GM12878 (cell line): ENCODE measurements at regions not wholly inside any gene's neighbourhood (a gene's known extent, or its start where the extent isn't known, plus 50 kb on each side); places are given as distances from the start of the nearest gene placed in this dataset.

Experiments
- ATAC-seq: fragments of 200-7000 bp; cut with Tn5 transposase; 3 replicates; pipeline ENCODE4 v1.9.1; 2020; ENCODE audit warnings: mild to moderate bottlenecking, moderate library complexity
- BruUV-seq: library from RNA; stranded (reverse); fragments of 400-500 nt; replicated peaks from 2 replicates; lab custom pipeline; 2021; lab: Mats Ljungman, UMichigan
- CTCF ChIA-PET: fragments of 300-600 bp; sonication (Branson Sonifier 250); formaldehyde crosslinking; extraction: SDS; loops from one replicate; lab custom pipeline; 2021; ENCODE audit warnings: inconsistent platforms; lab: Yijun Ruan, JAX
- POLR2A ChIA-PET: fragments of 350-600 bp; formaldehyde crosslinking; extraction: SDS; loops from one replicate; lab custom pipeline; 2021; ENCODE audit warnings: inconsistent platforms; lab: Charles Lee
- RAD21 ChIA-PET: fragments of 300-600 bp; sonication (Branson Sonifier 250); formaldehyde crosslinking; loops from one replicate; lab custom pipeline; 2023; ENCODE audit warnings: antibody characterized with exemption; ENCODE audit not compliant: unreplicated experiment; lab: Charles Lee
- SMC1A ChIA-PET: fragments of 300-600 bp; sonication (Branson Sonifier 250); formaldehyde crosslinking; loops from one replicate; lab custom pipeline; 2023; ENCODE audit not compliant: unreplicated experiment, uncharacterized antibody; lab: Charles Lee
- DNase-seq: peaks from one replicate; pipeline ENCODE4 v3.0.0-alpha.2; 2011; ENCODE audit warnings: low read depth, low spot score
- FAIRE-seq: peaks from 3 replicates; lab custom pipeline; 2011; peaks lifted over from hg19 to GRCh38; lab: Jason Lieb, UNC
- H2AFZ ChIP-seq: 2 replicates; pipeline ENCODE4 v1.6.0; 2011; ENCODE audit warnings: low read depth, low read length, control low read depth; ENCODE audit not compliant: control insufficient read depth
- H3K27ac ChIP-seq: 2 replicates; pipeline ENCODE4 v1.5.1; 2011; ENCODE audit warnings: control low read depth; ENCODE audit not compliant: control insufficient read depth, insufficient read depth
- H3K27me3 ChIP-seq, 2 experiments: replicated peaks in 1 of 2; 2 replicates each; pipeline versions ENCODE4 v1.6.0 to v1.6.1; 2011; ENCODE audit warnings: low read length in 1 of 2; ENCODE audit not compliant: control insufficient read depth in 2 of 2, insufficient read depth in 2 of 2
- H3K36me3 ChIP-seq, 2 experiments: 2 replicates each; pipeline ENCODE4 v1.5.1; 2011; ENCODE audit warnings: low read length in 1 of 2; ENCODE audit not compliant: control insufficient read depth in 2 of 2, insufficient read depth in 2 of 2
- H3K4me1 ChIP-seq: 2 replicates; pipeline ENCODE4 v1.6.1; 2011; ENCODE audit warnings: mild to moderate bottlenecking, low read length, moderate library complexity, mixed read lengths; ENCODE audit not compliant: control insufficient read depth, insufficient read depth
- H3K4me2 ChIP-seq: 2 replicates; pipeline ENCODE4 v1.6.0; 2011; ENCODE audit warnings: control low read depth; ENCODE audit not compliant: control insufficient read depth, insufficient read depth
- H3K4me3 ChIP-seq: fragments of 200-600 bp; sonication (generic); 2 replicates; pipeline ENCODE4 v1.5.1; 2016
- H3K79me2 ChIP-seq: 2 replicates; pipeline ENCODE4 v1.6.0; 2011; ENCODE audit warnings: low read length; ENCODE audit not compliant: control insufficient read depth, insufficient read depth
- H3K9ac ChIP-seq: 2 replicates; pipeline ENCODE4 v1.8.0; 2011; ENCODE audit warnings: low read length, control low read depth, mixed read lengths; ENCODE audit not compliant: control insufficient read depth, insufficient read depth
- H3K9me3 ChIP-seq: replicated peaks from 3 replicates; pipeline ENCODE4 v1.5.1; 2011; ENCODE audit warnings: mild to moderate bottlenecking, low read length; ENCODE audit not compliant: control insufficient read depth, insufficient read depth
- H4K20me1 ChIP-seq: 2 replicates; pipeline ENCODE4 v1.6.0; 2011; ENCODE audit not compliant: control insufficient read depth, insufficient read depth
- CBFB ChIP-seq: IDR thresholded peaks from 2 replicates; pipeline ENCODE4 v1.6.1; 2016; ENCODE audit warnings: antibody characterized with exemption, low read depth
- CREB1 ChIP-seq: IDR thresholded peaks from 2 replicates; pipeline ENCODE4 v1.6.1; 2012; ENCODE audit warnings: low read depth, mild to moderate bottlenecking, inconsistent platforms
- IRF4 ChIP-seq: IDR thresholded peaks from 2 replicates; pipeline ENCODE4 v1.6.1; 2011; ENCODE audit warnings: low read depth, low read length
- MXI1 ChIP-seq: fragments of 150-350 bp; IDR thresholded peaks from 2 replicates; pipeline ENCODE4 v1.6.1; 2011; ENCODE audit warnings: low read depth, mild to moderate bottlenecking, inconsistent platforms, low read length, improper control_type of control experiment
- MYC ChIP-seq: IDR thresholded peaks from 2 replicates; pipeline ENCODE4 v1.6.1; 2011; ENCODE audit warnings: mild to moderate bottlenecking, low read length, moderate library complexity, inconsistent platforms; ENCODE audit not compliant: insufficient read depth, insufficient replicate concordance, insufficient read length, severe bottlenecking
- NBN ChIP-seq: fragments of 450-650 bp; IDR thresholded peaks from 2 replicates; pipeline ENCODE4 v1.6.1; 2016
- NFIC ChIP-seq: IDR thresholded peaks from 2 replicates; pipeline ENCODE4 v1.6.1; 2012; ENCODE audit warnings: low read depth, mild to moderate bottlenecking, inconsistent platforms, low read length, moderate library complexity
- SMAD5 ChIP-seq: IDR thresholded peaks from 2 replicates; pipeline ENCODE4 v1.6.1; 2016; ENCODE audit warnings: antibody characterized with exemption, low read depth
- SUPT20H ChIP-seq: IDR thresholded peaks from 2 replicates; pipeline ENCODE4 v1.6.1; 2011; ENCODE audit warnings: low read depth, mild to moderate bottlenecking, low read length, moderate library complexity, borderline replicate concordance; ENCODE audit not compliant: control insufficient read depth
- TAF1 ChIP-seq: IDR thresholded peaks from 2 replicates; pipeline ENCODE4 v1.6.1; 2011; ENCODE audit warnings: mild to moderate bottlenecking, low read depth, low read length, borderline replicate concordance
- ZBTB11 ChIP-seq: fragments of 450-650 bp; formaldehyde crosslinking; IDR thresholded peaks from 2 replicates; pipeline ENCODE4 v1.5.0; 2022; ENCODE audit warnings: mild to moderate bottlenecking, missing genetic modification characterization
- ZBTB33 ChIP-seq: fragments of 450-650 bp; IDR thresholded peaks from 2 replicates; pipeline ENCODE4 v1.6.1; 2017; ENCODE audit warnings: mild to moderate bottlenecking
- WGBS: methylation state at CpG from one replicate; pipeline ENCODE4 v1.1.6; 2016; ENCODE audit warnings: low lambda C conversion rate; ENCODE audit not compliant: insufficient replicate concordance, insufficient coverage; ENCODE audit errors: missing lambda C conversion rate; 5-methylcytosine and 5-hydroxymethylcytosine counted together
- in situ Hi-C: fragments of 300-500 bp; cut with MboI; formaldehyde crosslinking; loops from 9 replicates; pipeline ENCODE4 v1.14.3; 2018; ENCODE audit warnings: mixed read lengths
- intact Hi-C: fragments of 100-400 bp; cut with micrococcal nuclease; formaldehyde crosslinking; loops from one replicate; pipeline ENCODE4 v1.14.2; 2022; ENCODE audit not compliant: unreplicated experiment

DNA sequence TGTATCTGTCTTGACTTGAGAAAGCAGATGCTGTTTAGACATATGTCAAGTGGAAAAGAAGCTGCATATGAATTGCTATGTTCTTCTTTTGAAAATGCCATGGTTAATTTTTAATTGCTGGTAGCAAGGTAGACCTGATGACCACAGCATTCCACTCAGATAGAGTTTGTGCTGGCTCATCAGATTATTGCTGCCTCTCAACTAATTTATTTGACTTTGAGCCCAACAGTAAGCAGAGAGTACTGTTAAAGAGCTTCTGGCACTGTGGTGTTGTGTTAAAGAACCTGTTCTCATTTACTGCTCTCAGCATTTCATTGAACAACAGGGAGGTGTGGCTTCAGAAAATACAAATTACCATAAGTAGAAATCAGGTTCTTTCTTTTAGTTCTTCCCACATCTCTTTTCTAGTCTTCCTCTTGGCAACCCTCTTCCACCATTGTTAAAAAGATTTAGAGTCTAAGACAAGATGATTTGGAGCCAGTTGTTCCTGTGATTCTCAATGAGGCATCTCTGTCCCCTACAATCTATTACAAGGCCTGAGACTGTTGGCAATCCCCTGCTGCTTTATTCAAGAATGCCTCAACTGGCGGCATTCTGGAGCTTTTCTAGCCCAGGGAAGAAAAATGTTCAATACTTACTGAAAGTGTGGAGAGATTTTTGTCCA, 967.6 kb upstream of the GJE1 start:
- no peak overlapping the region for H2AFZ ChIP-seq
- POLR2A ChIA-PET, result interaction anchor here (0.5 kb wide), 1 partner anchor 91 kb away, joined by 3 read pairs; no protein-coding TSS in a partner anchor
- H3K9me3 ChIP-seq, result no peaks in the 10 kb centered on the region
- RAD21 ChIA-PET, result no interaction called here
- WGBS, result 4% methylated on average over 1 of the region's 1 CpG
- intact Hi-C loops, result no loop called here
- H3K4me1 ChIP-seq, result no peaks in the 10 kb centered on the region
- no peaks in the 10 kb centered on the region for H3K36me3 ChIP-seq
- SMC1A ChIA-PET, result no interaction called here
- no peak overlapping the region for H3K27ac ChIP-seq
- H3K4me3 ChIP-seq, result no peak overlapping the region
- no peak overlapping the region for H3K4me2 ChIP-seq
- TF ChIP-seq MYC, result no peak
- TF ChIP-seq TAF1, result no peak
- TF ChIP-seq CREB1, result no peak
- TF ChIP-seq MXI1, result no peak
- TF ChIP-seq CBFB, result no peak
- no peak for TF ChIP-seq ZBTB33
- no peak for TF ChIP-seq NBN
- TF ChIP-seq SMAD5, result no peak
- no peak for TF ChIP-seq IRF4
- no peak for TF ChIP-seq ZBTB11 (CRISPR knock-in tag)
- no peak for TF ChIP-seq SUPT20H
- no peak for TF ChIP-seq NFIC
- TF ChIP-seq, all 136 proteins: peak for 0
- in situ Hi-C loops, result no loop called here
- FAIRE-seq (no peak), ATAC-seq (no peak), DNase-seq (no peak)
- H3K79me2 ChIP-seq, result no peaks in the 10 kb centered on the region
- CTCF ChIA-PET, result interaction anchor here (1.0 kb wide), 1 partner anchor 133 kb away, joined by 3 read pairs; no protein-coding TSS in a partner anchor
- H3K27me3 ChIP-seq, result no peaks in the 10 kb centered on the region
- H3K9ac ChIP-seq, result no peak overlapping the region
- no TSS peak for BruUV-seq
- H4K20me1 ChIP-seq, result no peaks in the 10 kb centered on the region
